NCI-H146 treated with DMSO at 0.1 percent for 48 hours (cell line): ENCODE measurements at regions not wholly inside any gene's neighbourhood (a gene's known extent, or its start where the extent isn't known, plus 50 kb on each side); places are given as distances from the start of the nearest gene placed in this dataset.
"Not testable (repeated sequence)": the region's sequence is repeated elsewhere in the genome, so short reads cannot be mapped to it uniquely, and the experiment has no call there.

Experiments
- DNase-seq: peaks from one replicate; lab custom pipeline; 2025; ENCODE audit not compliant: unreplicated experiment; lab: John Stamatoyannopoulos, UW

GRCh38 chr19:30846102-30846501 is 473.9 kb downstream of the ZNF536 start:
- no peak for DNase-seq

- no peak for DNase-seq
Measured at GRCh38 chr19:30842926-30843325, 470.7 kb downstream of the ZNF536 start.

- no peak for DNase-seq
Measured at GRCh38 chr19:30841934-30842333, 469.8 kb downstream of the ZNF536 start.

- no peak for DNase-seq
Measured at GRCh38 chr19:30830875-30831274, 458.7 kb downstream of the ZNF536 start.

- DNase-seq: not testable (repeated sequence)
Measured at GRCh38 chr19:30825505-30825904, 453.3 kb downstream of the ZNF536 start.

- no peak for DNase-seq
Measured at GRCh38 chr19:30824809-30825208, 452.6 kb downstream of the ZNF536 start.

GRCh38 chr19:30817965-30818567 is 445.9 kb downstream of the ZNF536 start:
- DNase-seq: no peak

GRCh38 chr19:30817197-30817596 is 445.0 kb downstream of the ZNF536 start:
- no peak for DNase-seq

GRCh38 chr19:30815889-30816580 is 443.9 kb downstream of the ZNF536 start:
- no peak for DNase-seq

GRCh38 chr19:30812099-30812678 is 440.0 kb downstream of the ZNF536 start:
- DNase-seq: no peak

- no peak for DNase-seq
Measured at GRCh38 chr19:30811397-30812098, 439.4 kb downstream of the ZNF536 start.

GRCh38 chr19:30810726-30811125 is 438.5 kb downstream of the ZNF536 start:
- DNase-seq: no peak

- no peak for DNase-seq
Measured at GRCh38 chr19:30807278-30807677, 435.1 kb downstream of the ZNF536 start.

GRCh38 chr19:30806311-30806710 is 434.1 kb downstream of the ZNF536 start:
- DNase-seq: no peak

GRCh38 chr19:30804751-30805150 is 432.6 kb downstream of the ZNF536 start:
- no peak for DNase-seq

GRCh38 chr19:30804333-30804732 is 432.1 kb downstream of the ZNF536 start:
- not testable (repeated sequence) for DNase-seq

GRCh38 chr19:30802424-30803013 is 430.3 kb downstream of the ZNF536 start:
- no peak for DNase-seq

- DNase-seq: no peak
Measured at GRCh38 chr19:30799865-30800755, 427.9 kb downstream of the ZNF536 start.

GRCh38 chr19:30795727-30796126 is 423.5 kb downstream of the ZNF536 start:
- no peak for DNase-seq
